ENCODE measurements at regions not wholly inside any gene's neighbourhood (a gene's known extent, or its start where the extent isn't known, plus 50 kb on each side); places are given as distances from the start of the nearest gene placed in this dataset.

GRCh38 chr12:87846045-87846444 lies 183.2 kb downstream of the C12orf50 start:
- TF ChIP-seq, protein P1, sequence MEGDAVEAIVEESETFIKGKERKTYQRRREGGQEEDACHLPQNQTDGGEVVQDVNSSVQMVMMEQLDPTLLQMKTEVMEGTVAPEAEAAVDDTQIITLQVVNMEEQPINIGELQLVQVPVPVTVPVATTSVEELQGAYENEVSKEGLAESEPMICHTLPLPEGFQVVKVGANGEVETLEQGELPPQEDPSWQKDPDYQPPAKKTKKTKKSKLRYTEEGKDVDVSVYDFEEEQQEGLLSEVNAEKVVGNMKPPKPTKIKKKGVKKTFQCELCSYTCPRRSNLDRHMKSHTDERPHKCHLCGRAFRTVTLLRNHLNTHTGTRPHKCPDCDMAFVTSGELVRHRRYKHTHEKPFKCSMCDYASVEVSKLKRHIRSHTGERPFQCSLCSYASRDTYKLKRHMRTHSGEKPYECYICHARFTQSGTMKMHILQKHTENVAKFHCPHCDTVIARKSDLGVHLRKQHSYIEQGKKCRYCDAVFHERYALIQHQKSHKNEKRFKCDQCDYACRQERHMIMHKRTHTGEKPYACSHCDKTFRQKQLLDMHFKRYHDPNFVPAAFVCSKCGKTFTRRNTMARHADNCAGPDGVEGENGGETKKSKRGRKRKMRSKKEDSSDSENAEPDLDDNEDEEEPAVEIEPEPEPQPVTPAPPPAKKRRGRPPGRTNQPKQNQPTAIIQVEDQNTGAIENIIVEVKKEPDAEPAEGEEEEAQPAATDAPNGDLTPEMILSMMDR (IDR thresholded peaks at IDR 0.05), result no peak
- no peak for TF ChIP-seq POLR2A (IDR thresholded peaks at IDR 0.05)
